NCI-H2081 treated with DMSO at 0.1 percent for 48 hours (cell line): ENCODE measurements at regions not wholly inside any gene's neighbourhood (a gene's known extent, or its start where the extent isn't known, plus 50 kb on each side); places are given as distances from the start of the nearest gene placed in this dataset.

Experiments
- DNase-seq: peaks from one replicate; lab custom pipeline; 2025; lab: John Stamatoyannopoulos, UW

DNA sequence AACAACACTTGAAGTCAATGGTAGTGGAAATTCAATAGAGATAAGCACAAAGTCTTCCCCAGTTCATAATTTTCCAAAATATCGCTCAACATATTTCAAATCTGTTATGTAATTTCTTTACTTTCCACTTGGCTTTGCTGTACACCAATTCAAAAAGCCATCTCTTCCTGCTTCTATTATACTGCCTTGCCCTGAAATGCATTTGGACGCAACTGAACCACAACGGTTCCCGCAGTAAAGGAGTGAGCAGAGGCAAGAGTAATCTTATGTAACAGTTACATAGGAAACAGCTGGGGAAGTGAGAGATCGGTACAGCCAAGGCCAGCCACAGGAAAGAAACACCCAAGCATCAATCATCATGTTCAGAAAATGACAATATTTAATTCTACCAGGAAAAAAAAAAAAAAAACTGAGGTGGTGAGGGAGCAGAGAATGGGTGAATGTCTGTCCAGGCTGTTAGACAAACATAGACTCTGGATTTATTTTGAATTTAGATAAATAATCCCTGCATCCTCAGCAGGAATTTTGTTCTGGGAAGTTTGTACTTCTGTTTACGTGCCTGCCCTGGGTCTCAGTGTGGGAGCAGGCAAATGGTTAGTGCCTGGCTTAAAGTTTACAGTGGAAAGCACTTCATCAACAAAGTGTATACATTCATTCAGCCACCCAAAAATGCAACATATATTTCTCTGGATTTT is 392.2 kb downstream of the ETS1 start:
- no peak for DNase-seq

- no peak for DNase-seq
Measured at GRCh38 chr11:128194216-128194615, 393.1 kb downstream of the ETS1 start.

DNA sequence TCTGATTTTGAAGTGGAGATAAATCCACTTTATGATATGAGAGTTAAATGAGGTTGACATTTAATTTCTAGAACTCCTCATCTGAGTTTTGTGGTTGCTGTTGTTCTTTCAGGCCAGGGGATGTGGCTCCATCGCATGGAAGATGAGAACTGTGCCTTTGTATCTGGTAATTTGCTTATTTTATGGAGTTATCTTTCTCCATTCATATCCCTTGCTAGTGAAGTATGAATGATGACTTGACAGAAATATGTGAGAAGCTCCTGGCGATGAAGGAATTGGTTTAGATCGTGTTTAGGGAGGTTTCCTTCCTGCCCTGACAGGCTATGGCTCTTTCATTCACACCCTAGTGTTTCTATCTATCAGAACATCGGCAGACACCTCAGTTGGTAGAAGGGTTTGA is 393.7 kb downstream of the ETS1 start:
- no peak for DNase-seq

GRCh38 chr11:128190312-128190711 is 397.0 kb downstream of the ETS1 start:
- DNase-seq: no peak

GRCh38 chr11:128189823-128190222 is 397.5 kb downstream of the ETS1 start:
- no peak for DNase-seq

DNA sequence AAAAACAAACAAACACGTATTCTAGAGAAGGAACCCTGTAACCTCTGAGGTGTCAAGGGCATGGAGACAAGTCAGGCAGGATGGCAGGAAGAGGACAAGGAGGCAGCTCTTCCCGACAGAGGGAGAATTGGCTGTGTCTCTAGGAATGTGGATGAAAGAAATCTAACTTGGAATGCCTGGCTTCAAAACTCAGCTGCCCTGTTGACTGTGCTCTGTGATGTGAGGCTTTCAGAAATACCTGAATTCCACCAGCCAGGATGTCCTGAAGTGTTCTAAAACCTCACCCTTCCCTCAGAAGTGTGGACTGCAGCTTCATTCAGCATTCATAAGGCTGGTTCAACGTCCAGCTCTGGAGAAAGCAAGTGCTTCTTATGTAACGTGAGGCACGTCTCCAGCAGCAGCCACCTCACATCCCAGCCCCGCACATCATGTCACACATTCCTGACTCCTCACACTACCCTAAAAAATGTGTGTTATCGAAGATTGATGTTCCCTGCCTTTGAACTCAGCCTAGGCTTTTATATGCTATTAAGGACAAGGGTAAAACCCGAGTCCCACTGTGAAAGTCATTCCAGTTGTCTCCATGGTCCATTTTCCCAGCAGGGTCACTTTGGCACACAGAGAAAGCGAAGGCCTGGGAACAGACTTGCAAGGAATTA is 398.9 kb downstream of the ETS1 start:
- DNase-seq: no peak

DNA sequence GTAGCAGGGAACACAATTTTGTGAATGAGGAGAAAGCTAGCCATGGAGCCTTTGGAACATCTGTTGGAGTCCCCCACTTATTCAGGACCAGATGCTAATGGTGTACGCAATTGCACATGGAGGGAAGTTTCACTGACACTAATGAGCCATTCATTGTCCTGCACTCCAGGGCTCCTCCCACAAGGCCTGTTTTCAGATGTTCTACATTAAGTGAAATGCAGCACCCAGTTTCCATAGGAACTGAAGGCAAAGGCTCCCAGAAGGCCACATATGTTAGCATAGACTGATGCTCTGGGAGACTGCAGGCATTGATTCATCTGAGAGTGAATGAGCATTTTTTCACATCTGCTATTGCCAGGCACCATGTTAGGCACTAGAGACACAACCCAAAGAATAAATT is 399.5 kb downstream of the ETS1 start:
- no peak for DNase-seq

- no peak for DNase-seq
Measured at GRCh38 chr11:128187377-128187776, 400.0 kb downstream of the ETS1 start.

GRCh38 chr11:128184981-128185380 is 402.4 kb downstream of the ETS1 start:
- DNase-seq: no peak

- no peak for DNase-seq
Measured at GRCh38 chr11:128182844-128183243, 404.5 kb downstream of the ETS1 start.

GRCh38 chr11:128181984-128182383 is 405.4 kb downstream of the ETS1 start:
- no peak for DNase-seq

DNA sequence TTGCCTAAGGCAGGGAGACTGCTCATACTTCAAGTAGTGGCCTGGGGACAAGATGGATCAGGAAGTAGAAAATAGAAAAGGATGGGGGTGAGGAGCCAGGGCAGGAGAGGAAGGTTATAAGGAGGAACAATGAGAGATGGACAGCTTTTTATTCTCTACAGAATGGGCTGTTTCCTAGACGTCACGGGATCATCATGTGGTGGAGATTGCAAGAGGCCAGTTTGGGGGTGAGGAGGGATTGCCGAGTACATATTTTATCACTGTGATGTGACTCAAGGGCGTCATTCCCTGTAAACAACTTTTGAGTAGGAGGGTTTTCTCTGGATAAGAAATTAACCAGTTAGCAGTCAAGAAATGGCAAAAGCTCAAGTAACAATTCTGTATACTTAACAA is 406.3 kb downstream of the ETS1 start:
- no peak for DNase-seq

DNA sequence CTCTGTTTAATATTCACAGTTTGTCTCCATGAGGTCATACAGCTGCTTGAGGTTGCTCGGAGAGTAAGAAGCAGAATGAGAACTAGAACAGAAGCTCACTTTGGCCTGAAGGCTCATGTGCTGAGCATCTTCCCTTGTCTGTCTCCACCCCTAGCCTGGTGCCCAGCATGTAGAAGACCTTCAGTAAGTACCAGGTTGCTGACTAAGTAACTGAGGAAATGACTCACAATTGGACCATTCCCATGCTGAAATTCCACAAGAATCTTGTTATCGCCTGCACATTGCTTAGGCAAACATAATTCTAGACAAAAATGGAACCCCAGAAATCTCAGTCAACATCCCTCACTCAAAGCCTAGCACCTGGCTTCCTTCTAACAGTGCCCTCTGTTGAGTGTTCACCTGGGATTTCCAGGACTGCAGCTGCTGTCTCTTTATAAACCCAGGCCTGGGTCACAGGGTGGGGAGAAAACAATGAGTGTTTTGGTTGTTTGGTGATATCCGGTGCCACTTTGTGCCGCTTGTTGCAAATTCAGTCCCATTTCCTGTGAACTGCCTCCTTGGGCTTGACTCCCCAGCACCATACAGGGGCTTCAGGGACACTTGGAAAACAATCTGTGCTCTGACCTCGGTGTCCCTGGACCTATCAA is 406.8 kb downstream of the ETS1 start:
- DNase-seq: no peak

GRCh38 chr11:128179512-128179911 is 407.8 kb downstream of the ETS1 start:
- DNase-seq: no peak

DNA sequence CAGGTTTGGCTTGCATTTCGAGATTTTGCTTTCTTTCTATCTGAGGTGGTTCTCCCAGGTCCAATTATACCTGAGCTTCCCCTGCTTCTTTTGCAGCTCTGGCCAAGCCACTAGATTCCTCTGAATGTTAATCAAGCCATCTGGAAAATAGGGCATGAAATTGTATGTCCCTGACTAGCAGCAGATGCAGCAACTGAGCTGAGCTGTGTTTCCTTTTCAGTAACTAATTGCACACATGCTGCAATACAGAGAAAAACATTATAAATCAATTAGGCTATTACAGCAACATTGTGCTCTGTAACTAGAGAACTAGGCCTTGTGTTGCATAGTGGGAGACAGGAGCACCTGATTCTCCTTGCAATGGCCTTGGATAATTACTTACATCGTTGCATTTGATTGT is 408.3 kb downstream of the ETS1 start:
- DNase-seq: peak; percentile 73

DNA sequence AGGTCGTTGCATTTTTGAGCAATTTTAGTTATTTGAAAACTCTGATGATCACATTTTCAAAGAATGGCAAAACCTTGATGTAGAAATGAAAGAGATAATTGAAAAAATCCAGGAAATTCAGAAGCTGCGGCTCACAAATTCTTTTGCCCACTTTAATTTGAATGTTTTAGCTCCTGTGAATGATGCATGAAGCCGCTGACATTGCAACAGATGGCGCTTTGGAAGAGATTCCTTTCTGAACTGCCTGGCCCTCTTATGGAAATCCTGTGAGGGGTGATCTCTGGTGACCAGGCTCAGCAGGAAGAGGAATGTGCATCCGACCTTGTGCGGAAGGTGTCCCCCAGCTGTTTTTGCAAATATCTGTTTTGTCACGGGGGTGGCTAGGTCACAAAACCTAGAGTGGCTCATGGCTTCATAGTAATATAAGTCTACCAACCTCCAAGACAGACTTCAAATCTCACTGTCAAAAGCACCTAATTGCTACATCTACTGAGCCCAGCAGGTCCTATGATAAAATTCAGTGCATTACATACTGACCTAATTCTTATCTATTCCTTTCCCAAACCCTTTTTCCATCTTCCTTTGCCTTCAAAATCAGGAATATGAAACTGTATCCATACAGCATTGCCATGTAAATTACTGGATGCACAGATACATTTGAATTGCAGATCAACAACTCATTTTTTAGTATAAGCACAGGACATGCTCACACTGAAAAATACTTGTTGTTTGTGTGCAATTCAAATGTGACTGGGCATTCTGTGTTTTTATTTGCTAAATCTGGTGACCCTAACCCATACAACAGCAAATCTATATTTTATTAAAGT is 412.7 kb downstream of the ETS1 start:
- no peak for DNase-seq

- DNase-seq: peak; percentile 32
Measured at GRCh38 chr11:128172046-128172878, 415.1 kb downstream of the ETS1 start.

GRCh38 chr11:128171506-128171905 is 415.9 kb downstream of the ETS1 start:
- DNase-seq: no peak

- no peak for DNase-seq
Measured at GRCh38 chr11:128165572-128165971, 421.8 kb downstream of the ETS1 start.

DNA sequence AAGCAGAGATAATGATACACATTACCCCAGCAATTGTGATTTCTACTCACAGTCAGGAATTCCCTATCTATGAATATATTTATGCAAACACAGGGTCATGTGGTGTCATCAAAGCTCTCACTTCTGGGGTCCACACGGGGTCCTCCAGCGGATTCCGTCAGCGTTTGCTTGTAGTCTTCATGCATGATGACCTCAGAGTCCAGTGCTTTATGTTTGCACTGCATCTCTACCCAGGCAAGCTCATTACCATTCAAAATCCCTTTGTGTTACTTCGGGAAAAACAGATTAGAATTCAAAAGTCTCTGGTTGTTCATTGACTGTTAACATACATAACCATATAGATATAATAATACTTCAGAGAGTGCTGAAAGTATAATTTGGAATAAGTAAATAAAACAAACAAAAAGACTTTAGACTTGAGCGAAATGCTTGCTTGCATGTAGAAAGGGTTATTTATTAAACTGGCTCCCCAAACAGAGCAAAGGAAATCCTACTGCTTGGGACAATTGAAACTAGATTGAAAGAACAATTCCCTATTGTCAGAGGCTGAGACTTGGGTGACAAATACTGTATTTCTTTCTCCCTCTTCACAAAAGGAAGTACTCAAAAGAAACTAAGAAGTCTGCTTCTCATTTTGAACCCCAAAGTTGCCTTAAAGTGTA is 423.1 kb downstream of the ETS1 start:
- DNase-seq: no peak

GRCh38 chr11:128161994-128162393 is 425.4 kb downstream of the ETS1 start:
- DNase-seq: no peak
